DOHH2 (cell line): ENCODE measurements at regions not wholly inside any gene's neighbourhood (a gene's known extent, or its start where the extent isn't known, plus 50 kb on each side); places are given as distances from the start of the nearest gene placed in this dataset.

Source experiments
- H3F3A ChIP-seq: fragments of 200-600 bp; sonication (generic), shearing (Covaris generic); 2 replicates; pipeline ENCODE4 v1.6.0; 2016; ENCODE audit warnings: antibody characterized with exemption, mild to moderate bottlenecking; ENCODE audit not compliant: control insufficient read depth, insufficient read depth
- H3K27ac ChIP-seq: fragments of 200-600 bp; sonication (generic); 2 replicates; pipeline ENCODE4 v1.5.1; 2014; ENCODE audit warnings: low read depth, mild to moderate bottlenecking, low read length, moderate library complexity
- H3K27me3 ChIP-seq: fragments of 200-600 bp; sonication (generic); 2 replicates; pipeline ENCODE4 v1.6.1; 2014; ENCODE audit warnings: mild to moderate bottlenecking, low read length, mixed read lengths; ENCODE audit not compliant: control insufficient read depth
- H3K36me3 ChIP-seq: fragments of 200-600 bp; sonication (generic); 2 replicates; pipeline ENCODE4 v1.6.1; 2014; ENCODE audit warnings: mild to moderate bottlenecking, low read length, moderate library complexity, mixed read lengths; ENCODE audit not compliant: control insufficient read depth
- H3K4me1 ChIP-seq: fragments of 200-600 bp; sonication (generic); 2 replicates; pipeline ENCODE4 v1.6.1; 2014; ENCODE audit warnings: mild to moderate bottlenecking, low read length, mixed read lengths; ENCODE audit not compliant: control insufficient read depth
- H3K4me2 ChIP-seq: fragments of 200-600 bp; sonication (generic); 2 replicates; pipeline ENCODE4 v1.6.0; 2014; ENCODE audit warnings: mild to moderate bottlenecking, low read length, moderate library complexity
- H3K4me3 ChIP-seq: fragments of 200-600 bp; sonication (generic); 2 replicates; pipeline ENCODE4 v1.5.1; 2014; ENCODE audit warnings: mild to moderate bottlenecking, low read length, mixed read lengths
- H3K79me2 ChIP-seq: fragments of 200-600 bp; sonication (generic); 2 replicates; pipeline ENCODE4 v1.6.1; 2014; ENCODE audit warnings: mild to moderate bottlenecking, low read length, mixed read lengths; ENCODE audit not compliant: control insufficient read depth
- H3K9me2 ChIP-seq: fragments of 200-600 bp; sonication (generic); replicated peaks from 2 replicates; pipeline ENCODE4 v1.6.1; 2014; ENCODE audit warnings: mild to moderate bottlenecking, low read length, mixed read lengths; ENCODE audit not compliant: control insufficient read depth
- H3K9me3 ChIP-seq: fragments of 200-600 bp; sonication (generic); 2 replicates; pipeline ENCODE4 v1.6.1; 2014; ENCODE audit warnings: antibody characterized with exemption, low read length, mixed read lengths; ENCODE audit not compliant: control insufficient read depth, insufficient read depth
- H4K20me1 ChIP-seq: fragments of 200-600 bp; sonication (generic); 2 replicates; pipeline ENCODE4 v1.6.0; 2014; ENCODE audit warnings: low read depth, mild to moderate bottlenecking, antibody characterized with exemption, low read length, moderate library complexity; ENCODE audit not compliant: control insufficient read depth, insufficient read depth
- EZH2phosphoT487 ChIP-seq: fragments of 200-600 bp; sonication (generic); IDR thresholded peaks from 2 replicates; pipeline ENCODE4 v1.6.1; 2017; ENCODE audit warnings: borderline replicate concordance, mild to moderate bottlenecking, antibody characterized with exemption, low read length, moderate library complexity, mixed read lengths
- TF ChIP-seq, protein P1 (sequence below): fragments of 200-600 bp; sonication (generic); IDR thresholded peaks from one replicate; pipeline ENCODE4 v1.5.1; 2014; ENCODE audit warnings: antibody characterized with exemption, mild to moderate bottlenecking, low read depth, low read length; ENCODE audit not compliant: poor library complexity, severe bottlenecking

- Histone ChIP-seq H3K36me3 (no peaks in the 10 kb centered on the region), H3K4me3 (no peak overlapping the region), H3K27me3 (peaks cover 9% of the 10 kb centered on the region; the same call in 1 of the 2 replicates), H3K4me2 (no peak overlapping the region), H3K4me1 (no peaks in the 10 kb centered on the region), H4K20me1 (no peaks in the 10 kb centered on the region), H3K79me2 (no peaks in the 10 kb centered on the region), H3K27ac (no peak overlapping the region), H3F3A (no peaks in the 10 kb centered on the region), H3K9me3 (no peaks in the 10 kb centered on the region), H3K9me2 (no peaks in the 10 kb centered on the region; the same call in 1 of the 2 replicates)
- no peak for TF ChIP-seq EZH2phosphoT487
- TF ChIP-seq, protein P1, sequence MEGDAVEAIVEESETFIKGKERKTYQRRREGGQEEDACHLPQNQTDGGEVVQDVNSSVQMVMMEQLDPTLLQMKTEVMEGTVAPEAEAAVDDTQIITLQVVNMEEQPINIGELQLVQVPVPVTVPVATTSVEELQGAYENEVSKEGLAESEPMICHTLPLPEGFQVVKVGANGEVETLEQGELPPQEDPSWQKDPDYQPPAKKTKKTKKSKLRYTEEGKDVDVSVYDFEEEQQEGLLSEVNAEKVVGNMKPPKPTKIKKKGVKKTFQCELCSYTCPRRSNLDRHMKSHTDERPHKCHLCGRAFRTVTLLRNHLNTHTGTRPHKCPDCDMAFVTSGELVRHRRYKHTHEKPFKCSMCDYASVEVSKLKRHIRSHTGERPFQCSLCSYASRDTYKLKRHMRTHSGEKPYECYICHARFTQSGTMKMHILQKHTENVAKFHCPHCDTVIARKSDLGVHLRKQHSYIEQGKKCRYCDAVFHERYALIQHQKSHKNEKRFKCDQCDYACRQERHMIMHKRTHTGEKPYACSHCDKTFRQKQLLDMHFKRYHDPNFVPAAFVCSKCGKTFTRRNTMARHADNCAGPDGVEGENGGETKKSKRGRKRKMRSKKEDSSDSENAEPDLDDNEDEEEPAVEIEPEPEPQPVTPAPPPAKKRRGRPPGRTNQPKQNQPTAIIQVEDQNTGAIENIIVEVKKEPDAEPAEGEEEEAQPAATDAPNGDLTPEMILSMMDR: no peak
These were observed 244.3 kb downstream of the PTTG2 start for GRCh38 chr4:38204339-38205035.

- Histone ChIP-seq H3K27me3 (peaks cover 8% of the 10 kb centered on the region; the same call in 1 of the 2 replicates), H3K9me2 (no peaks in the 10 kb centered on the region; the same call in 1 of the 2 replicates), H3K36me3 (no peaks in the 10 kb centered on the region), H3K4me1 (no peaks in the 10 kb centered on the region), H4K20me1 (no peaks in the 10 kb centered on the region), H3K9me3 (no peaks in the 10 kb centered on the region), H3F3A (no peaks in the 10 kb centered on the region), H3K27ac (no peak overlapping the region), H3K4me2 (no peak overlapping the region), H3K79me2 (no peaks in the 10 kb centered on the region), H3K4me3 (no peak overlapping the region)
- TF ChIP-seq, protein P1: no peak
- no peak for TF ChIP-seq EZH2phosphoT487
These were observed 245.1 kb downstream of the PTTG2 start for GRCh38 chr4:38205261-38205660.

DNA sequence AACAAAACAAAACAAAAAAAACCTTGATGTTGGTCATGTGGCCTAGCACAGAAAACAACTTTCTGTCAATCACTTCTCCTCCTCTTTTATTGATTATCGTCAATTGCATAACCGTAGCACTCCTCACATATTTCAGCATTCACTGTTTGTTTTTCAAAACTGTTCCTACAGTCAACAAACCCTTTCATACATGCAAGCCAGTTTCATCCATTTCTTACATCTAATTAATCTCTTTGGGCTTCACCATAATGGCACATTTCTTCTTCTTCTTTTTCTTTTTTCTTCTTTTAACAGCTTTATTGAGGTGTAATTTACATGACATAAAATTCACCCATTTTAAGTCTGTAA is 246.9 kb downstream of the PTTG2 start:
- Histone ChIP-seq H3K27ac (no peak overlapping the region), H4K20me1 (no peaks in the 10 kb centered on the region), H3K4me3 (no peak overlapping the region), H3K27me3 (peaks cover 6% of the 10 kb centered on the region; the same call in 1 of the 2 replicates), H3K4me1 (no peaks in the 10 kb centered on the region), H3K9me3 (no peaks in the 10 kb centered on the region), H3F3A (no peaks in the 10 kb centered on the region), H3K79me2 (no peaks in the 10 kb centered on the region), H3K4me2 (no peak overlapping the region), H3K36me3 (no peaks in the 10 kb centered on the region), H3K9me2 (no peaks in the 10 kb centered on the region; the same call in 1 of the 2 replicates)
- TF ChIP-seq, protein P1: no peak
- no peak for TF ChIP-seq EZH2phosphoT487
